G401.6 (cell line): ENCODE measurements at regions not wholly inside any gene's neighbourhood (a gene's known extent, or its start where the extent isn't known, plus 50 kb on each side); places are given as distances from the start of the nearest gene placed in this dataset.

Experiments used
- FAIRE-seq: peaks from 2 replicates; lab custom pipeline; 2012; peaks lifted over from hg19 to GRCh38; lab: Jason Lieb, UNC

DNA sequence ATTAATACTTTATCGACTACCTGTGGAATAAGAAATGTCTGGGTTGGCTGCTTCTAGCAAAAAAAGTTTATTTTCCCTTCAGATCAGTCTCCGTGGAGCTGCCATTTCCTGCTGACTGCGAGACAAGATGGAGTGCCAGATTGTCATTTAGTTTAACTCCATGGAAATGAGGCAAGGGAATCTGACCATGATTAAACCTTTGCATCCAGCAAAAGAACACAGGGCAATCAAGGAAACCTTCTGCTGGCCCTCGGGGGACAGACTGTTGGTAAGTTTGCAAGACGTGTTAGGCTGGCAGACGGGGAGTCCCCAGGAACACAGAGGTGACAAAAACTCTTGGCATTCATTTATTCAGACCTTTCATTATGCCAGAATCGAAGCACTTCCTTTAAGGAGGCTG, 52.2 kb upstream of the SPACA1 start:
- no peak for FAIRE-seq

DNA sequence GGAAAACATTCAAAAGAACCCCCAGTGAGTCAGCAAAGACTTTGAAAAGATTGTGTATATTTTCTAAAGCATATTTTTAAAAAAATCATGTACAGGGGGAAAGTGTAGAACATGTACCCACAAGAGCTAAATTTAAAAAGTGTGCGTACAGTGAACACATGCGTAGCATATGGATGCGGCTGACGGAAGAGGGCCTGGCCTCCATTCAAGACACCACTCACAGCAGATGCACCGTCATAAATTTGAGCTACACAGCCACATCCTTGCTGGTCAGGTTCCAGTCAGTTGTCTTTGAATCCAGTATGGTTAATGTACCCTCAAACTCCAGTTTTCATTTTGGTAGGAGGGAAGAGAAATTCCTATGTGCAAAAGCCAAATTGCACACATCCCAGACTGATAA, 54.3 kb upstream of the SPACA1 start:
- FAIRE-seq = no peak

- FAIRE-seq = no peak
Observed at GRCh38 chr6:87990871-87991270, 56.8 kb upstream of the SPACA1 start.

GRCh38 chr6:87982134-87982533, 65.5 kb upstream of the SPACA1 start:
- FAIRE-seq = no peak

GRCh38 chr6:87979737-87980136, 67.9 kb upstream of the SPACA1 start:
- no peak for FAIRE-seq

DNA sequence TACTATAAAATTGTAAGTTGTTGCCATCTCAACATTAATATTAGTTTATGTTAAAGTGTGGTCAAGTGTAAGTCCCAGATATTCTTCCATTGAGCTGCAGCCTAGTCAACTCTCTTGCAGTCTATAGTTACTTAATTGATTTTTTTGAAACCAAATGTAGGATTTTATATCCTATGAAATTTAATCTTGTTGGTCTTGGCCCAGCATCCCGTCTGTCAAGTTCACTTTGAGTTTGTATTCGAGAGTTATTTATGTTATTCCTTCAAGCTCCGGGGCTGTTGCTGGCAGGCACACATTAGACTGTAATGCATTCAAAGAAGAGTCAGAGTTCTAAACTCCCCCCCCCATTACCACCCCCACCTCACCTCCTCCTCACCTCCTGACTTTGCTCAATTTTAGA, 71.0 kb upstream of the SPACA1 start:
- FAIRE-seq = no peak

DNA sequence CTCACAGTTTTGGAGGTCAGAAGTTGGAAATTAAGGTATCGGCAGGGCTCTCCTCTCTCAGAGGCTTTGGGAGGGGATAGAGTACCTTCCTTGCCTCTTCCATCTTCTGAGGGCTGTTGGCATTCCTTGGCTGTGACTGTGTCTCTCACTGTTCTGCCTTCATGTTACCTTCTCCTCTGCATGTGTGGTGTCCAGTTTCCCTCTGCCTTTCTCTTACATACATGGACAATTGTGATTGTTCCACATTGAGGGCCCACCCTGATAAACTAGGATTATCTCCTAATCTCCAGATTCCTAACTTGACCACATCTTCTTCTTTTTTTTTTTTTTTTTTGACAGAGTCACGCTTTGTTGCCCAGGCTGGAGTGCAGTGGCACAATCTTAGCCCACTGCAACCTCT, 72.1 kb upstream of the SPACA1 start:
- no peak for FAIRE-seq

GRCh38 chr6:87972279-87972678, 75.4 kb upstream of the SPACA1 start:
- no peak for FAIRE-seq

DNA sequence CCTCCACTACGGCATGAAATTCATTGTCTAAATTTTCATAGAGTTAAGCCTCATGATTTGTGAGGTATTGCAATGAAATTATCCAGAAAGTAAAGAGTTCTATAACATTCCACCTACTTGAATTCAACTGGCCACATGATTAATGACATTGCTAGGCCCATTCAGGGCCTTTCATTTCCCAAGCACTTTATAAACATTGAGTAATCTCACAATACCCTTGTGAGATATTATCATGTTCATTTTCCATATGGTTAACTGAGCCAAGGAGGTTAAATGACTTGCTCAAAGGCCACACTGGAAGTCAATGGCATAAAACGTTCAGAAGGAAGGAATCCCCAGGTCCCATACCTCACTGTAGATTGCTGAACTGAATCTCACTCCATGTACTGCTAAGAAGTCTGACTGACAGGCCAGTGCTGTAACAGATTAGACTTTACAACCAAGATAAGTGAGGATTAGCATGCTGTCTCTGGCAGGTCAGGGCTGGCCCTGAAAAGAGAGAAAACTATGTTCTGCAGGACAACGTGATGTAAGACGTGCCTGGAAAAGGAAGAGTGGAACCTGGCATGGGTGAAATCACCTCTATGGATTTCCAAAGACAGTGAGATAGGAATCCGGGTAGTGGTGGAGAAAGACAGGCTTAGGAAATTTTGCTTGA, 75.9 kb upstream of the SPACA1 start:
- FAIRE-seq = no peak

- no peak for FAIRE-seq
Observed at GRCh38 chr6:87968435-87969278, 79.0 kb upstream of the SPACA1 start.

DNA sequence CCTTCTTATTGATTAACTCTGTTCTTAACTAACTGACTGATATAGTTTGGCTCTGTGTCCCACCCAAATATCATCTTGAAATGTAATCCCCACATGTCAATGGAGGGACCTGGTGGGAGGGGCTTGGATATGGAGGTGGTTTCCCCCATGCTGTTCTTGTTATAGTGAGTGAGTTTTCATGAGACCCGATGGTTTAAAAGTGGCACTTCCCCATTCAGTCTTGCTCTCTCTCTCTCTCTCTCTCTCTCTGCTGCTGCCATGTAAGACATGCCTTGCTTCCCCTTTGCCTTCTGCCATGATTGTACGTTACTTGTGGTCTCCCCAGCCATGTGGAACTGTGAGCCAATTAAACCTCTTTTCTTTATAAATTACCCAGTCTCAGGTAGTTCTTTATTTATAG, 81.8 kb upstream of the SPACA1 start:
- no peak for FAIRE-seq

GRCh38 chr6:87959083-87959482, 88.6 kb upstream of the SPACA1 start:
- FAIRE-seq = no peak

GRCh38 chr6:87951751-87952150, 95.9 kb upstream of the SPACA1 start:
- no peak for FAIRE-seq

DNA sequence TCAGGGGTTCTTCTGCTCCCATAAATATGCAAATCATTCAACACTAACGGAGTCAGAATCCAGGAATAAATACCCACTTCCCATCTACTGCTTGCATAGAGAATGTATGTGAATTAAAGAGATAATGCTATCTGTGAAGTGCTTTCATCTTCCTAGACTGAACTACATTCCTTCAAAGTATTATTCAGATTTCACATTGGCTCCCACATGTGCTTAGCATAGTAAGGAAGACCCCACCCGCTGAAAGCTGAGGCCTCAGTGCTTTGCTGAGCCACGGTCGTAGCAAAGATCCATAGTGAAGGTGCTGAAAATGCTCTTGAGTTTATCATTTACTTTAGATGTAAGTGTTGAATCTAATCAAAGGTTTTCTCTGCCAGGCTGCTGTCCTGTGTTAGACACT, 97.0 kb upstream of the SPACA1 start:
- no peak for FAIRE-seq

GRCh38 chr6:87949194-87949593, 98.4 kb upstream of the SPACA1 start:
- FAIRE-seq = no peak

GRCh38 chr6:87946669-87947068, 101.0 kb upstream of the SPACA1 start:
- FAIRE-seq = no peak

- FAIRE-seq = no peak
Observed at GRCh38 chr6:87945966-87946365, 101.7 kb upstream of the SPACA1 start.

- FAIRE-seq = no peak
Observed at GRCh38 chr6:87945181-87945580, 102.5 kb upstream of the SPACA1 start.

GRCh38 chr6:87944541-87944954, 103.1 kb upstream of the SPACA1 start:
- no peak for FAIRE-seq

- no peak for FAIRE-seq
Observed at GRCh38 chr6:87943191-87943590, 104.5 kb upstream of the SPACA1 start.

DNA sequence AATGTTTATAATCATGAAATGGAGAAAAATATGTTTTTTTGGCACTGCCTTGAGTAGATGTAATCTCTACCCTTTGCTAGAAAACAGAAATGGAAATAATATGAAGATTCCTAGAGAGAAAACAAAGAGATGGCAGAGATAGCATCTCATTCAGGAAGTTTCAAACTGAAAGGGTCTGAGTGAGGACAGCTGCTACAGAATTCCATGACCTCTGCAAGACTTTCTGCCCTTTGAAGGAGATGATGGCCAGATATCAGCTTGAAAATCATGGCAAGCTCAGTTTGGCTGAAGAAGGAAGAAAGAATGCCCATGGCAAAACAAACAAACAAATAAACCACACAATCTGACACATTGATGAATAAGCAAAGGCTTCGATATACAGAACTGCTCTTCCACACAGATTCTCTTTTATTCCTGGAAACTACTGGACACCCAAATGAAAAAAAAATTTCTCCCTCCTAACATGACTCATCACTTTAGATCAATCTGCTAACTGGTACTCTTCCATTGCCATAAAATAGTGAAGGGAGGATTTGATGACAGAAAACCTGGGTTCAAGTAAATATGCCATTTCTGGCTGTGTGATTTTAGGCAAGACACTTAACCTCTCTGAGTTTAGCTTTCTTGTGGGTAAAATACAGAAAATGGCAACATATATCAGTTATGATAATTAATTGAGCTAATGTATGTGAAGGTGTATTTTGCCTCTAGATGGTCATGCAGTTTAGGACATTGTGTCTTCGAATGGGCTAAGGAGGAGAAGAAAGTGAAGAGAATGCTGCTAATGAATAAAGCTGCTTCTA, 105.9 kb upstream of the SPACA1 start:
- FAIRE-seq = no peak

DNA sequence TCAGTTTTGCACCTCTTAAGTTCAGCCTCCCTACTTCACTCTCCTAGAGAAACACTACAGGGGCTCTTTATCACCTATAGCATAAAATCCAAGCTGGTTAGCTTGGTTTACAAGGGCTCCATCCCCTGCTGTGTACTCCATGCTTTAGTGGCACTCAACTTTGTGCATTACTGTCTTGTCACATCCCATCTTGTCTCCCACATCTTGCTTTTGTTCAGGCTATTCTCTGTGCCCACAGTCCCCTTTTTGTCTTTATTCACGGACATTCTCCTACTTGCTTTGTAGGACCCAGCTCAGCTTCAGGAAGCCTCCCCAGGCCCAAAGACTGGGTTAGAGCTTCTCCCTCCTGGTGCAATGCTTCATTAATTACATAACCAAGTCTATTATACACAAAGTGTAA, 107.9 kb upstream of the SPACA1 start:
- FAIRE-seq = no peak

GRCh38 chr6:87938287-87938686, 109.4 kb upstream of the SPACA1 start:
- FAIRE-seq = no peak
